RPMI8226 (cell line): ENCODE measurements at regions not wholly inside any gene's neighbourhood (a gene's known extent, or its start where the extent isn't known, plus 50 kb on each side); places are given as distances from the start of the nearest gene placed in this dataset.
A peak's percentile ranks its signal among the peaks of the same experiment; 100 is the strongest.
"Not testable (repeated sequence)": the region's sequence is repeated elsewhere in the genome, so short reads cannot be mapped to it uniquely, and the experiment has no call there.

Source experiments
- DNase-seq: peaks from one replicate; pipeline ENCODE4 v3.0.0-alpha.2; 2015

DNA sequence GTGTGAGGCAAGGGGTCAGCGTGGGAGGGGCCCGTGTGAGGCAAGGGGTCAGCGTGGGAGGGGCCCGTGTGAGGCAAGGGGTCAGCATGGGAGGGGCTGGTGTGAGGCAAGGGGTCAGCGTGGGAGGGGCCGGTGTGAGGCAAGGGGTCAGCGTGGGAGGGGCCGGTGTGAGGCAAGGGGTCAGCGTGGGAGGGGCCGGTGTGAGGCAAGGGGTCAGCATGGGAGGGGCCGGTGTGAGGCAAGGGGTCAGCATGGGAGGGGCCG lies 119.2 kb downstream of the SEPTIN14 start:
- not testable (repeated sequence) for DNase-seq

DNA sequence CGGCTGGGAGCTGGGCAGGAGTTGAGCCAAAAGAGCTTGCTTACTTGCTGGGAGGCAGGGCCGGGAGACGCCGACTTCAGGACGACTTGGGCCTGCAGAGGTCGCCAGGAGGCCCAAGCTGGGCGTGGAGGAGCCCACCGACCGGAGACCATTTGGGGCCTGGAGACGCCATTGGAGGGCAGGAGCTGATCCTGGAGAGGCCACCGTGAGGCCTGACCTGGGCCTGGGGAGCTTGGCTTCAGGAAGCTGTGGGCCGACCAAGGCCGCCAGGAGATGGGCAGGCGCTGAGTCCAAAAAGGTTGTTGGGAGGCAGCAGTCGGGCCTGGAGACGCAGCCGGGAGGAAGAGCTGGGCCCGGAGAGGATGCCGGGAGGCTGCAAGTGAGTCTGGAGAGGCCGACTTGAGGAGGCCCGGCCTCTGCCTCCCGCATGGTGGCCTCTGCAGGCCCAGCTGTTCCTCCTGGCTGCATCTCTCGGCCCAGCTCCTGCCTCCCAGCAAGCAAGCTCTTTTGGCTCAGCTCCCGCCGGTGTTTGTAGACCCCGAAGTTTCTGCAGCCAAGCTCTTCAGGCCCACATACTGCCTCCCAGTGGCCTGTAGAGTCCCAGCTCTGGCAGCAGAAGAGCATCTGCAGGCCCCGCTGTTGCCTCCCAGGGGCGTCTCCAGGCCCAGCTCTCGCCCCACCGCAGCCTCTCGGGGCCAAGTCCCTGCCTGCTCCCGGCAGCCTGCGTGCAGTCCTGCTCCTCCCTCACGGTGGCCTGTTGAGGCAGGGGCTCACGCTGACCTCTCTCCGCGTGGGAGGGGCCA lies 119.7 kb downstream of the SEPTIN14 start:
- DNase-seq: not testable (repeated sequence)

DNA sequence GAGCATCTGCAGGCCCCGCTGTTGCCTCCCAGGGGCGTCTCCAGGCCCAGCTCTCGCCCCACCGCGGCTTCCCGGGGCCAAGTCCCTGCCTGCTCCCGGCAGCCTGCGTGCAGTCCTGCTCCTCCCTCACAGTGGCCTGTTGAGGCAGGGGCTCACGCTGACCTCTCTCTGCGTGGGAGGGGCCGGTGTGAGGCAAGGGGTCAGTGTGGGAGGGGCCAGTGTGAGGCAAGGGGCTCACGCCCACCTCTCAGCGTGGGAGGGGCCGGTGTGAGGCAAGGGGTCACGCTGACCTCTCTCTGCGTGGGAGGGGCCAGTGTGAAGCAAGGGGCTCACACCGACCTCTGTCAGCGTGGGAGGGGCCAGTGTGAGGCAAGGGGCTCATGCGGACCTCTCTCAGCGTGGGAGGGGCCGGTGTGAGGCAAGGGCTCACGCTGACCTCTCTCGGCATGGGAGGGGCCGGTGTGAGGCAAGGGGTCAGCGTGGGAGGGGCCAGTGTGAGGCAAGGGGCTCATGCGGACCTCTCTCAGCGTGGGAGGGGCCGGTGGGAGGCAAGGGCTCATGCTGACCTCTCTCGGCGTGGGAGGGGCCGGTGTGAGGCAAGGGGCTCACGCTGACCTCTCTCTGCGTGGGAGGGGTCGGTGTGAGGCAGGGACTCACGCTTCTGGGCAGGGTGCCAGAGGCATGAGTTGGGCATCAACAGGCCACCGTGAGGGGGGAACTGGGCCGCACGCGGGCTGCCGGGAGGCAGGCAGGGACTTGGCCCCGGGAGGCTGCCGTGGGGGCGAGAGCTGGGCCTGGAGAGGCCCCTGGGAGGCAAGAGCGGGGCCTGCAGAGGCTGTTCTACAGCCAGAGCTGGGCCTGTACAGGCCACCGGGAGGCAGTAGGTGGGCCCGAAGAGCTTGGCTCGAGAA lies 120.6 kb downstream of the SEPTIN14 start:
- not testable (repeated sequence) for DNase-seq

DNA sequence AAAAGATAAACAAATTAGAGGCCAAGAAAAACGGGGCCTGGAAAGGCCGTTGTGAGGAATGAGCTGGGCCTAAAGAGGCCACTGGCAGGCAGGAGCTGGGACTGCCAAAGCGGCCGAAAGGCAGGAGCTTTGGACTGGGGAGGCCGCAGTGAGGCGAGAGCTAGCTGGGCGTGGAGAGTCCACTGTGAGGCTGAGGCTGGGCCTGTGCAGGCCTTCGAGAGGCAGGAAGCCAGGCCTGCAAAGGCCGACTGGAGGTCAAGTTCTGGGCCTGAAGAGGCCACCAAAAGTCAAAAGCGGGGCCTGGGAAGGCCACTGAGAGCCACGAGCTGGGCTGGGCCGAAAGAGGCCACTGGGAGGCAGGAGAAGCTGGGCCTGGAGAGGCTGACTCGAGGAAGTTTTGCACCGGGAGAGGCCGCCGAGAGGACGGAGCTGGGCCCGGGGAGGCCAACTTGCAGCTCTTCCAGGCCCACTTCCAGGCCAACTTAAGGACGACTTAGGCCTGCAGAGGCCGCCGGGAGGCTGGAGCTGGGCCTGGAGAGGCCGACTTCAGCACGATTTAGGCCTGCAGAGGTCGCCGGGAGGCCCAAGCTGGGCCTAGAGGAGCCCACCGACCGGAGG lies 121.8 kb downstream of the SEPTIN14 start:
- DNase-seq: not testable (repeated sequence)

DNA sequence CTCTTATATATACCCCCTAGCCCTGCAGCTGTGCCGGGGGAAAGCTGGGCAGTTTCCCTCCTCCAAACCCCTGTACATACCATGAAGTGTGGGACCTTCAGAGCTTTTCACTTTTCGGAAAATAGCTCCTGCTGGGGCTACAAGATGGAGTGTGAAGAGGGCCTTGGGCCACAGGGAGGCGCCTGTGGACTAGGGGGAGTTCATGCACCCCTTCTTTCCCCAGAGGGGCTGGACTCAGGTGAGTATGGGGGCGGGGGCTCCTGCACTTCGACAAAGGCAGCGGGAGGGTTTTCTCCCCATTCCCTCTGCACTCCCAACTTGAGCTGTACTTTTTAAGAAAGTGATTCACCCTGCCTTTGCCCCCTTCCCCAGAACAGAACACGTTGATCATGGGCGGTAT lies 122.5 kb downstream of the SEPTIN14 start:
- DNase-seq: not testable (repeated sequence)

DNA sequence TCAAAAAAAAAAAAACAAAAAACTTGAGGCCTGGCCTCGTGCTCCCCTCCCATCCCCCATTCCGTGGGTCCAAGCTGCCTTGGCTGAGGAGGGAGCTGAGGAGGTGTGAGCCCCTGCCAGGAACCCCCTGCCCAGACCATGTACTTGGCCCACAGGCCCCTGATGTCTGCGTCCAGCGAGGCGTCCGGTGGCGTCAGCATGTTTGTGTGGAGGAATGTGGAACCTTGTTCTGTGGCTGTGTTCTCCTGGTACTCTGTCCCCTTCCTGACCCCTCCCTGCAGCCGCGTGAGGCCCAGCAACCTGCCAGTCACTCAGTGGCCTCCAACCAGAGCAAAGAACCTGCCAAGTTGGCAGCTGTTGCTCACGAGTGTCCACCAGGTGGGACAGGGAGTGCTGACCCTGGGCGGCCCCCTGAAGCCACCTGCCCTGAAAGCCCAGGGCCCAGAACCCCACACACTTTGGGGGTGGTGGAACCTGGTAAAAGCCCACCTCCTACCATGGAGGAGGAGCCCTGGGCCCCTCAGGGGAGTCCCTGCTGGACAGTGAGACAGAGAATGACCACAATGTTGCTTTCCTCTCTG lies 125.8 kb downstream of the SEPTIN14 start:
- not testable (repeated sequence) for DNase-seq

DNA sequence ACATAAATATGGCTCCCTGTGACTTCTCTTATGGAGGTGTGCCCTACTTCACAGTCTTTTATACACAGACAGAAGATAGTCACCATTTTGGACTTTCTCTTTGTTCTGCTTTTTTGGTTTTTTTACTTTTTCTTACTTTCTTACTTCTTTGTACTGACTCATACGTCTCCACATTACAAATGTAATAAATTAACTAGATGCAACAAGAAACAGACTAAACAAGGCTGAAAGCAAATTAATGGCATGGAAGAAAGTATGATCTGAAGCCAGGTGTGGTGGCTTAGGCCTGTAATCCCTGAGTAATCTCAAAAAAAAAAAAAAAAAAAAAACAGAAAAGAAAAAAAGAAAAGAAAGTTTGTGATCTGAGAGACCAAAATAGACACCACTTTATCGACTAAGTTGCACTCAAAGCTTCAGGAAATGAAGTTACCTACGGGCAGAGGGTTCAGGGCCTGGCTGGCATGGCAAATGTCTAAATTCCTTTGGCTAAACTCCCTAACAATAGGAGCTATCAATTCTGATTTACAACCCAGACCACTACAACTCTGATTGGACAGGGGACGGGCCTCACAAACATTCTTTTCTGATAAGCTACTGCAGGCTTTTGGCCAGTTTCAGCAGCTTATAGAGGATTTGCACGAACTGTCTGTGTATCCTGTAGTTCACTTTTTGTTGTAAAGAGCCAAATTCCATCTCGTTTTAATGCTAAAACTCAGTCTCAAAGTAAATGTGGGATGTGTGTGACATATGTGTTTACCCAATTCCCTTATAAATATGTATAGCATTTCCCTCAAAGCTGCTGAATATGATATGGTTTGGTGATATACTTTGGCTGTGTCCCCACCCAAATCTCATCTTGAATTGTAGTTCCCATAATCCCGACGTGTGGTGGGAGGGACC lies 129.1 kb downstream of the SEPTIN14 start:
- DNase-seq: no peak

DNA sequence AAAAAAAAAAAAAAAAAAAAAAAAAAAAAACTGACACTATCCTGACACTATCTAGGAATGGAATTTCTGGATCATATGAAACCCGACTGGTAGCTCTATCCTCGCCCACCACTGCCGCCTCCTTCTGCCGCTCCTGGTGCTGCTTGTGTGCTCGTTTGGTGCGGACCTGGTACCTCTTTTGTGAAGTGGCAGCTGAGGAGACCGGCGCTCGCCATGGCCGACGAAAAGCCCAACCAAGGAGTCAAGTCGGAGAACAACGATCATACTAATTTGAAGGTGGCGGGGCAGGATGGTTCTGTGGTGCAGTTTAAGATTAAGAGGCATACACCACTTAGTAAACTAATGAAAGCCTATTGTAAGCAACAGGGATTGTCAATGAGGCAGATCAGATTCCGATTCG lies 130.6 kb downstream of the SEPTIN14 start:
- DNase-seq: no peak

DNA sequence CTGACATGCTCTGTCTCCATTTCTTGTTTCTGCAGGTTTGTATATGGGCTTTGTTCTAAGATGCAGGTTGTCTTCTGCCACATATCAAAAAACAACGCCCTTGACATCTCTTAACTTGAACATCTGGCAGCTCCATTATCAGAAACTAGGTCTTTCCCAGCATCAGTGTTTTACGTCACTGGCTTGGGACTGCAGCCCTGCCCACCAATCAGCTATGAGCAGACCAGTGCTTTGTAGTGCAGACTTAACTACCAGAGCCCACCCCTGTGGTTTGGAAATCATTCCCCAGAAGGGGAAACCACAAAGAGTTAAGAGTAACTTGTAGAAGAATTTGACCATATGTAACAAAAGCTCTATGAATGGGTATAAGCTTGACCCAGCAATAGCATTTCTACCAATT lies 132.4 kb downstream of the SEPTIN14 start:
- no peak for DNase-seq

DNA sequence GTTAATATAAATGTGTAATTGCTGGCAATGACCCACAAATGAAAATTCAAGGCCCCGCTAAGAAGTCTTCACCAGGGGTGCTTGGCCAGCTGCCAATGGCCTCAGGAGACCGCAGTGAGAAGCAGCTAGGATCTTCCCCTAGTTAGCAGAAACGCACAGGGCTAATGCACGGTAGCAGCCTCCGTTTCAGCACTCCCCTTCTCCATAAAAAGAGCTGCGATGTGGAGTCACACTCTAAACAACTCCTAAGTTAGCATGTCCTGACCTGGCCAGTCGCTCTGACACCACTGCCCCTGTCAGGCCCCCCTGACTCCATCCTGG lies 139.0 kb downstream of the SEPTIN14 start:
- peak; percentile 33 for DNase-seq

DNA sequence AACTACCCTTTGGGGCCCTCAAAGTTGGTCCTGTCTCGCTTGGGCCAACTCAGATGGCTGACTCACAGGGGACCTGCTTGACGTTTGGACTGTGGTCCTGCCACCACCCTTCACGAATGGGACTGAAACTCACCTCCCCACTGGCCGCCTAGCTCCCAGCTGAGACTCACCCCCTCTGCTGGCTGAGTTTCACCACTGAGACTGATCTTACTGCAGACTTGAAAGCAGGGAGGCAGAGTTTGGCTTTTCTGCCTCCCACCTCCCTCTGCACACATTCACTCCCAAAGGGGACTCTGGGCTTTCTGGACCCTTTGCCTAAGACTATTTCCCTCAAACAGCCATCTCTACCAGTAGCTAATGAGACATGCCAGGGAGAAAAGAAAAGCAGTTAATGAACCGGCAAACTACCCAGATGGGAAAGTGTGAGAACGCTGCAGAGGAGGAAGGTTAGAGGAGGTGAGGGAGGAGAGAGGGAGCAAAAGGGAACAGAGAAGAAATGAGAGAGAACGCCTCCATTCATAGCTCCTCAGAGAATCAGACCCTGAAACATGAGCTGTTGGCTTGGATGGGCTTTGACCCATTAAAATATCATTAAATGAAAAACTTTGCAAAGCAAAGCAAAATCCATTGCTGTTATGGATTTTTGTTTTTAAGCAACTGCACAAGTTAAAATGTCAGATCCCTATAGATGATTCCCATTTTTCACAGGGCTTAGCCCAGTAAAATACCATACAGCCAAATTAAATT lies 139.5 kb downstream of the SEPTIN14 start:
- peak; percentile 3 for DNase-seq

DNA sequence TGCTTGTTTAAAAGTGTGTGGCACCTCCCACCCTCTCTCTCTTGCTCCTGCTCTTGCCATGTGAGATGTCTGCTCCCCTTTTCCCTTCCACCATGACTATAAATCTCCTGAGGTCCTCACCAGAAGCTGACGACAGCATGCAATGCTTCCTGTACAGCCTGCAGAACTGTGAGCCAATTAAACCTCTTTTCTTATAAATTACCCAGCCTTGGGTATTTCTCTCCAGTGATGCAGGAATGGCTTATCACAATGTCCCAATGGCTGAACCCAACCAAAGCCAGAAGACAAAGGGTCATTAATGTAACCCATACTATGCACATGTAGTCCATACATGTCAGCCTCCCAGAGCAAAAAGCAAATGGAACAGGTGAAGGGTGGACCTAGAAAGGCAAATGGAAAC lies 141.5 kb downstream of the SEPTIN14 start:
- DNase-seq: not testable (repeated sequence)

DNA sequence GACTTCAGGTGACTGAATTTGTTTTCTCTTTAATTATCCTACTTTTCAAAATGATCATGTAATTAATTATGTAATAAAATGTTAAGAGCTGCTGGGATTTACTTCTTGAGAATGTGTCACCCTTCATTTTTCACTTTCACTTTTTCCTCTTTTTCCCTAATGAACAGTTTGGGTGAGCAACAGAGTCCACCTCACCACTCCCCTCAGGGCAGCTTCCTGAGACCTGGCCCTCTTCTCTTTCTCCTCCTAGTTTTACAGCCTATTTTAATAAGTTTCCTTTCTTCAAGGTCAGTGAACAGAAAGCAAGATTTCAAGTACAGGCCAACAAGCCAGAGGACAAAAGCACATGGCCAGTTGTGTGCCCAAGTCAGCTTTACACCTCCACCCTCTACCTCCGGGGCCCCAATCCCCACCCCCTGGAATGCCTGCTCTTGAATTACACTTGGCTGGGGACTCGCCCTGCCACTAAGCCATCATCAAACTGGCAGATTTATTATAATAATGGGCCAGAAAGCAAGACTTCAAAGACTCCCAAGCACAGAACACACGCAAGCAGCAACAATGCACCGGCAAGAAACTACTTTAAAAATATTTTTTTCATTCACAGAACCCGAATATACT lies 143.1 kb upstream of the VOPP1 start:
- DNase-seq: not testable (repeated sequence)

DNA sequence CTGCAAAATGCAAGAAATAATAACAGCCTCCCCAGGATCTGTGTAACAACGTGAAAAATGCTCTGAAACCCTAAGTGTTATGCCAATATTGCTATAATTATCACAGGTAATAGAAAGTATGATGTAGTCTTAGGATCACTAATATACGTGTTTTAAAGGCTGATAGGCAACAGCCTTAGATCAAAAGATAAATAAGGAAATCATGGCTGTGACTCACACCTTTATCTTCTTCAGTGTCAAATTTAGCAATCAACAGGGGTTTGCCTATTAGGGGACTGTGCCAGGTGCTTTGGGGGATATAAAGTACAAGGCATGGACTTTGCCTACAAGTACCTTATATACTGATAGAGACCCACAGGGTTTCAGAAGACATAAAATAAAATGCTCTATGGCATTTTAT lies 142.1 kb upstream of the VOPP1 start:
- DNase-seq: not testable (repeated sequence)

DNA sequence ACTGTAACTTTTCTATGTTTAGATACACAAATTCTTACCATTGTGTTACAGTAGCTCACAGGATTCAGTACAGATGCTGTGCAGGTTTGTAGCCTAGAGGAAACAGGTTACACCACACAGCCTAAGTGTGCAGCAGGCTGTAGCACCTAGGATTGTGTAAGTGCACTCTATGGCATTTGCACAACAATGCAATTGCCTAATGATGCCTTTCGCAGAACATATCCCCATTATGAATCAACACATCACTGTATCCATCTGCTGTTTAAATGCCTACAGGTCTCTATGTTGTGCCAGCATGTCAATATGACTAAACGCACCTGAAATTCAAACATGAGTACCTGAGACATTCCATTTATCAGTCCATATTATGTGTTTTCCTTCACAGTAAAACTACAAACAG lies 138.0 kb upstream of the VOPP1 start:
- DNase-seq: not testable (repeated sequence)

DNA sequence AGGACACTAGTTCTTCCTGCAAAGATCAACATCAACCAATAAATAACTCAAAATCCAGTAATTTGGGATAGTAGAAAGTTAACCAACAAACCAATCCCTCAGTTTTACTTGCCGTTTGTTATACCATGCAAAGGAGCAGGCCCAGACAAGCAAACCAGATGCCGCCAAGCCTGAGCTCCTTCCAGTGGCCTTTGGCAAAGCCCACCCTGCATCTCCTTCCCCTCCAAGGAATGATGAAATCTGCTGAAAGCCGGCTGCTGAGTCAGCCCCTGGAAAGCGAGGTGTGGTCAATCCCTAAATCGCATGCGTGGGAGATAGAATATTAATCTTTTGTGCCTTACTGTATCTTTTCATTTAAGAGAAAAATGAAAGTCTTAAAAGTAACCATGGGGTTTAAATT lies 135.7 kb upstream of the VOPP1 start:
- DNase-seq: not testable (repeated sequence)

DNA sequence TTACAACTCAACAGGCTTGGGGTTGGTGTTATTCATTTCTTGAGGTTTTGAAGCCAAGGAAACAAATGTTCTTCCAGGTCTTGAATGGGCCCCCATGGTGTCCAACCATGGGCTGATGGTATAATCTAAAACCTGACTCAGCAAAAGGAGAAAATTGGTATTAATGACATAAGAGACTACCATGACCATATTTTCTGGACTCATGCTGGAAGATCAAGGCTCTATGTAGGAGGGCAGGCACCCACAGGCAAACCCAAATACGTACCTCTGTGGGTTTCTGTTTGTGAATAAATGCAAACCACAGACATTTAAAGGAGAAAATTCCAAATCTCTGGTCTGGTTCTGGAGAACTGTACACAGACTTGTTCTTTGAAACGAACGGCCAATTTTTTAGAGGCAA lies 135.1 kb upstream of the VOPP1 start:
- DNase-seq: not testable (repeated sequence)

DNA sequence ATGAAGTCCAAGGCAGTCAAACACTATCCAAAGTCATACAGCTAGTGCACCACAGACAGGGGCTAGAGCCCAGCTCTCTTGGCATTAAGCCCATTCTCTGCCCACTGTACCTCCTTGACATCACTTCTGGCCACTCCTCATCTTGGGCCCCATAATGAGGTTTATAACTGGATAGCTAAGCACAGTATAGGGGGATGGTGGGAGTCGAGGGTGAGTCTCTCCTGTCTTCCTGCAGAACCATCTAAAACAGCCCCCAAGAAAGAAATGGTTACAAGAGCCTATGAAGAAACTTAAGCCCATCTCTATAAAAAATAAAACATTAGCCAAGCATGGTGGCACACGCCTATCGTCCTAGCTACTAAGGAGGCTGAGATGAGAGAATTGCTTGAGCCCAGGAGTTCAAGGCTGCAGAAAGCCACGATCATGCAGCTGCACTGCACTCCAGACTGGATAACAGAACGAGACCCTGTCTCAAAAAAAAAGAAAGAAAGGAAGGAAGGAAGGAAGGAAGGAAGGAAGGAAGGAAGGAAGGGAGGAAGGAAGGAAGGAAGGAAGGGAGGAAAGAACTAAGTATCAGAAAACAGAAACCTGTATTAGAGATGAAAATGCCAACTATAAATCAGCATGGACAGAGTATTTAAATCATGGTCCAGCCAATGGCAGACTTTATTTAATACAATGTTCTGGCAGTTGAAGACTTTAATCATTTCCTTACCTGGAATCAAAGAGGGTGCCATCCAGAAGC lies 134.3 kb upstream of the VOPP1 start:
- DNase-seq: not testable (repeated sequence)

DNA sequence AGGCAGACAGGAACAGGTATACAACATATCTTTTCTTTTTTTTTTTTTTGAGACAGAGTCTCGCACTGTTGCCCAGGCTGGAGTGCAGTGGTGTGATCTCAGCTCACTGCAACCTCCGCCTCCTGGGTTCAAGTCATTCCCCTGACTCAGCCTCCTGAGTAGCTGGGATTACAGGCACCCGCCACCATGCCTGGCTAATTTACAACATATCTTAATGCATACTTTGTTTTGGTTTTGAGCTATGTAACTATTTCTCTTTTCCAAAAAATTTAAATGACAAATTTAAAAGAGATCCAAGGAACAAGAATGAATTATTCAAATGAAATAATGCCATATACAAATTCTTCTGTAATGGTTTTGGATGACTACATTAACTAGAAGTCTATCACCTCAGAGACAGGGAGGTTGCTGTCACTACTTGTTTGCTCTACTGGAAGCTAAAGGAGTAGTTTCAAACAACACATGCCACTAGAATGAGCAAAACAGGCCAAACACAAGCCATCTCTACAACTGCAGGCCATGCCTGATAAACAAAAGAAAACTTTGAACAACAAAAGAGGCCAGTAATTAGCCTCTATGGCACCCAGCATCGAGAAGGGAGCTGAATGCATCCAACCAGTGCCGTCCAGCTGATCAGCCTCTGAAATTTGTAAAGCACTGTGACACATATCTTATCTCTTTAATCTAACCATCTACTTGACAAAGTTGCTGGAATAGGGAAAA lies 133.6 kb upstream of the VOPP1 start:
- not testable (repeated sequence) for DNase-seq

DNA sequence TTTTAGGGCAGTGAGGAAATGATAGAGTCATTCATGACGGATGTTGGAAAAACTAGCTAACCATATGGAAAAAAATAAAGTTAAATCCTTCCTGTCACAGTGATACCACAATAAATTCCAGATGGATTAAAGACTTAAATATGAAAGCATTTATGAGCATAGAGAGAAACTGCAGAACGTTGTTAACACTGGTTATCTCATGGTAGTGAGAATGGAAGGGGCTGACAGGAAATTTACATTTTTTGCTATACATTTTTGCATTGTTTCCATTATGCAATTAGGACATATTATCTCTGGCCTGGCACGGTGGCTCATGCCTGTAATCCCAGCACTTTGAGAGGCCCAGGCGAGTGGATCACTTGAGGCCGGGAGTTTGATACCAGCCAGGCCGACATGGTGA lies 130.5 kb upstream of the VOPP1 start:
- DNase-seq: not testable (repeated sequence)
